NT2/D1 (cell line): ENCODE measurements at regions not wholly inside any gene's neighbourhood (a gene's known extent, or its start where the extent isn't known, plus 50 kb on each side); places are given as distances from the start of the nearest gene placed in this dataset.
"Not testable (repeated sequence)": the region's sequence is repeated elsewhere in the genome, so short reads cannot be mapped to it uniquely, and the experiment has no call there.

ENCODE experiments used
- DNase-seq: peaks from one replicate; pipeline ENCODE4 v3.0.0-alpha.2; 2011; ENCODE audit warnings: low read depth, low spot score
- H3K27me3 ChIP-seq: 2 replicates; pipeline ENCODE4 v1.6.0; 2011; ENCODE audit warnings: mild to moderate bottlenecking; ENCODE audit not compliant: insufficient read length, insufficient read depth
- H3K36me3 ChIP-seq: 2 replicates; pipeline ENCODE4 v1.6.1; 2011; ENCODE audit warnings: mild to moderate bottlenecking, low read length, mixed read lengths; ENCODE audit not compliant: insufficient read depth, insufficient read length
- H3K4me1 ChIP-seq: 2 replicates; pipeline ENCODE4 v1.5.1; 2011; ENCODE audit not compliant: insufficient read depth, insufficient read length
- H3K4me3 ChIP-seq: 2 replicates; pipeline ENCODE4 v1.5.1; 2011; ENCODE audit warnings: low read depth; ENCODE audit not compliant: insufficient read length
- H3K9ac ChIP-seq: 2 replicates; pipeline ENCODE4 v1.6.0; 2011; ENCODE audit warnings: low read depth; ENCODE audit not compliant: insufficient read length
- H3K9me3 ChIP-seq: 2 replicates; pipeline ENCODE4 v1.5.1; 2011; ENCODE audit warnings: mild to moderate bottlenecking, low read length; ENCODE audit not compliant: insufficient read depth
- SUZ12 ChIP-seq: IDR thresholded peaks from 2 replicates; pipeline ENCODE4 v1.6.1; 2011; ENCODE audit not compliant: insufficient read length, insufficient read depth; ENCODE audit errors: extremely low read depth
- YY1 ChIP-seq: IDR thresholded peaks from 2 replicates; pipeline ENCODE4 v1.6.1; 2011; ENCODE audit not compliant: insufficient read length, insufficient read depth
- ZNF274 ChIP-seq: IDR thresholded peaks from 2 replicates; pipeline ENCODE4 v1.6.1; 2011; ENCODE audit warnings: mild to moderate bottlenecking, low read depth, low read length

- Histone ChIP-seq H3K9me3 (no peaks in the 10 kb centered on the region), H3K27me3 (no peaks in the 10 kb centered on the region), H3K4me1 (no peaks in the 10 kb centered on the region), H3K36me3 (no peaks in the 10 kb centered on the region), H3K9ac (no peak overlapping the region), H3K4me3 (no peak overlapping the region)
- no peak for DNase-seq
- TF ChIP-seq ZNF274 (no peak), YY1 (no peak), SUZ12 (no peak)
Observed at GRCh38 chr2:167843657-167844056, 403.7 kb downstream of the STK39 start.

GRCh38 chr2:167843217-167843616, 404.2 kb downstream of the STK39 start:
- H3K9me3 ChIP-seq, result no peaks in the 10 kb centered on the region
- no peaks in the 10 kb centered on the region for H3K27me3 ChIP-seq
- no peak overlapping the region for H3K4me3 ChIP-seq
- H3K9ac ChIP-seq, result no peak overlapping the region
- TF ChIP-seq ZNF274, result no peak
- no peak for TF ChIP-seq YY1
- no peak for TF ChIP-seq SUZ12
- no peak for DNase-seq
- no peaks in the 10 kb centered on the region for H3K36me3 ChIP-seq
- no peaks in the 10 kb centered on the region for H3K4me1 ChIP-seq

- DNase-seq, result no peak
- Histone ChIP-seq H3K36me3 (no peaks in the 10 kb centered on the region), H3K9ac (no peak overlapping the region), H3K4me1 (no peaks in the 10 kb centered on the region), H3K9me3 (no peaks in the 10 kb centered on the region), H3K27me3 (no peaks in the 10 kb centered on the region), H3K4me3 (no peak overlapping the region)
- TF ChIP-seq YY1 (no peak), SUZ12 (no peak), ZNF274 (no peak)
Observed at GRCh38 chr2:167842047-167842446, 405.3 kb downstream of the STK39 start.

DNA sequence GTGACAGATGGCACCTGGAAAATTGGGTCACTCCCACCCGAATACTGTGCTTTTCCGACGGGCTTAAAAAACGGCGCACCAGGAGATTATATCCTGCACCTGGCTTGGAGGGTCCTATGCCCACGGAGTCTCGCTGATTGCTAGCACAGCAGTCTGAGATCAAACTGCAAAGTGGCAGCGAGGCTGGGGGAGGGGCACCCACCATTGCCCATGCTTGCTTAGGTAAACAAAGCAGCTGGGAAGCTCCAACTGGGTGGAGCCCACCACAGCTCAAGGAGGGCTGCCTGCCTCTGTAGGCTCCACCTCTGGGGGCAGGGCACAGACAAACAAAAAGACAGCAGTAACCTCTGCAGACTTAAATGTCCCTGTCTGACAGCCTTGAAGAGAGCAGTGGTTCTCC, 412.1 kb downstream of the STK39 start:
- DNase-seq, H3K36me3 ChIP-seq, H3K4me3 ChIP-seq, H3K4me1 ChIP-seq, H3K27me3 ChIP-seq, H3K9ac ChIP-seq: not testable (repeated sequence)
- H3K9me3 ChIP-seq, result peaks cover 13% of the 10 kb centered on the region

DNA sequence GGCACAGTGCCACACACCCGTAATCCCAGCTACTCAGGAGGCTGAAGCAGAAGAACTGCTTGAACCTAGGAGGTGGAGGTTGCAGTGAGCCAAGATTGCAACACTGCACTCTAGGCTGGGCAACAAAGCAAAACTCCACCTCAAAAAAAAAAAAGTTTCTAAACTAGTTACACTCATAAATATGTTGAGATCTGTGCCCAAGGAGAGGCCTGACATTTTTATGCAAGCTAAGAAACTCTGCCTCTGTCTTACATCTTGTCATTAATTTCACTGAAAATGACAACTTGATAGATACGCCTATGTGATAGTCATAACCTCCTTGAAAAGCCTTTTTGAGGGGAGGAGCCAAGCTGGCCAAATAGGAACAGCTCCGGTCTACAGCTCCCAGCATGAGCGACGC, 412.7 kb downstream of the STK39 start:
- Histone ChIP-seq H3K9me3 (peaks cover 13% of the 10 kb centered on the region), H3K9ac (no peak overlapping the region), H3K27me3 (no peaks in the 10 kb centered on the region), H3K36me3 (no peaks in the 10 kb centered on the region), H3K4me1 (no peaks in the 10 kb centered on the region), H3K4me3 (no peak overlapping the region)
- TF ChIP-seq SUZ12 (no peak), ZNF274 (no peak), YY1 (no peak)
- no peak for DNase-seq

GRCh38 chr2:167833294-167833693, 414.1 kb downstream of the STK39 start:
- no peak overlapping the region for H3K4me3 ChIP-seq
- no peaks in the 10 kb centered on the region for H3K27me3 ChIP-seq
- TF ChIP-seq SUZ12 (no peak), ZNF274 (no peak), YY1 (no peak)

GRCh38 chr2:167832868-167833287, 414.5 kb downstream of the STK39 start:
- no peak for DNase-seq
- Histone ChIP-seq H3K4me1 (no peaks in the 10 kb centered on the region), H3K9me3 (peaks cover 13% of the 10 kb centered on the region), H3K36me3 (no peaks in the 10 kb centered on the region), H3K9ac (no peak overlapping the region), H3K27me3 (no peaks in the 10 kb centered on the region), H3K4me3 (no peak overlapping the region)
- no peak for TF ChIP-seq ZNF274
- TF ChIP-seq YY1, result no peak
- no peak for TF ChIP-seq SUZ12

More at GRCh38 chr2:167833294-167833693, 414.1 kb downstream of the STK39 start:
- DNase-seq, result no peak
- Histone ChIP-seq H3K36me3 (no peaks in the 10 kb centered on the region), H3K9me3 (peaks cover 13% of the 10 kb centered on the region), H3K9ac (no peak overlapping the region), H3K4me1 (no peaks in the 10 kb centered on the region)

- H3K27me3 ChIP-seq, result no peaks in the 10 kb centered on the region
Observed at GRCh38 chr2:167827352-167828097, 419.9 kb downstream of the STK39 start.

More at GRCh38 chr2:167827352-167828097, 419.9 kb downstream of the STK39 start:
- TF ChIP-seq YY1, result no peak
- no peak for TF ChIP-seq ZNF274
- no peak for TF ChIP-seq SUZ12
- Histone ChIP-seq H3K4me1 (no peaks in the 10 kb centered on the region), H3K4me3 (no peak overlapping the region), H3K9me3 (no peaks in the 10 kb centered on the region; the same call in 1 of the 2 replicates), H3K9ac (no peak overlapping the region), H3K36me3 (no peaks in the 10 kb centered on the region)
- no peak for DNase-seq
